Mucosa of descending colon (tissue), 3 donors: ENCODE measurements at regions not wholly inside any gene's neighbourhood (a gene's known extent, or its start where the extent isn't known, plus 50 kb on each side); places are given as distances from the start of the nearest gene placed in this dataset.
"Not testable (repeated sequence)": the region's sequence is repeated elsewhere in the genome, so short reads cannot be mapped to it uniquely, and the experiment has no call there.

Experiments used
- ATAC-seq: fragments of 200-7000 bp; cut with Tn5 transposase; one replicate; pipeline ENCODE4 v1.9.1; 2020; ENCODE audit warnings: mild to moderate bottlenecking, moderate library complexity
- DNase-seq, 3 donors: peaks; one replicate each; pipeline ENCODE4 v3.0.0-alpha.2; 2020
- H3K36me3 ChIP-seq: fragments of 200-600 bp; one replicate; pipeline ENCODE4 v1.8.0; 2021; ENCODE audit warnings: low read depth, mild to moderate bottlenecking
- H3K4me1 ChIP-seq: fragments of 200-600 bp; one replicate; pipeline ENCODE4 v1.8.0; 2021; ENCODE audit warnings: low read depth, mild to moderate bottlenecking
- H3K4me3 ChIP-seq: fragments of 200-600 bp; one replicate; pipeline ENCODE4 v1.8.0; 2021; ENCODE audit warnings: mild to moderate bottlenecking
- H3K9me3 ChIP-seq: fragments of 200-600 bp; one replicate; pipeline ENCODE4 v1.8.0; 2021; ENCODE audit warnings: mild to moderate bottlenecking
- CTCF ChIP-seq: fragments of 200-600 bp; IDR thresholded peaks from one replicate; pipeline ENCODE4 v1.8.0; 2022; ENCODE audit warnings: antibody characterized with exemption, mild to moderate bottlenecking
- intact Hi-C, 2 donors: fragments of 100-400 bp; cut with DNase I in 1 of 2; cut with micrococcal nuclease in 1 of 2; formaldehyde crosslinking; loops; one replicate each; pipeline versions ENCODE4 v1.11.0 to v1.11.1; 2022; cut with DNase I, micrococcal nuclease
- donor health status: DM: no; HTN: no; CAD: no; lungs with moderate emphysema.
- donor health status: DM: no; HTN: no; CAD: no.
- donor health status: DM: no; HTN: yes; CAD: no.

- no peaks in the 10 kb centered on the region for H3K36me3 ChIP-seq
- no peaks in the 10 kb centered on the region for H3K4me1 ChIP-seq
- intact Hi-C loops: no loop called here
- no peak for TF ChIP-seq CTCF
- DNase-seq: peak in 1 of 3 donors; percentile 27
- no peaks in the 10 kb centered on the region for H3K9me3 ChIP-seq
- no peak for ATAC-seq
- no peak overlapping the region for H3K4me3 ChIP-seq
Observed at GRCh38 chr5:60077292-60077691, 183.8 kb upstream of the PDE4D start.

GRCh38 chr5:60076746-60077145 lies 183.2 kb upstream of the PDE4D start:
- Histone ChIP-seq H3K36me3 (no peaks in the 10 kb centered on the region), H3K9me3 (no peaks in the 10 kb centered on the region), H3K4me3 (no peak overlapping the region), H3K4me1 (no peaks in the 10 kb centered on the region)
- ATAC-seq (no peak), DNase-seq (no peak)
- intact Hi-C loops: no loop called here
- TF ChIP-seq CTCF: no peak

DNA sequence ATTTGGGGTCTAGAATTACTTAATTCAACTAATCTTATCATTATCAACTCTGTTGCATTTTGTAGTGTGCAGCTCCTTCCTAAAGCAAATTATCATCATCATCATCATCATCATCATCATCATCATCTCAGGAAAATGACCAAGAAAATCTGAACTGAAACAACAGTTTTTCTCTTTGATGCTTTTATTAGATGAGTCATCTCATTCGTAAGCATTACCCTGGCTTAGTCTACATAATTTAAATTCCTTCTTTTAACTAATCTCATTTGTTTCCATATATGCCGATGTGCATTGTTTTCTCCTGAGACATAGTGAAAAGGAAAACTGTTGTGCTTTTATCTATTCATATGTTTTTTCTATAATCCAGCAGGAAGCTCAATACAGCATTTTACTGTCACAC lies 173.0 kb upstream of the PDE4D start:
- H3K4me1 ChIP-seq: no peaks in the 10 kb centered on the region
- DNase-seq: no peak
- TF ChIP-seq CTCF: no peak
- H3K4me3 ChIP-seq: no peak overlapping the region
- H3K9me3 ChIP-seq: no peaks in the 10 kb centered on the region
- no peak for ATAC-seq
- H3K36me3 ChIP-seq: no peaks in the 10 kb centered on the region
- intact Hi-C loops: no loop called here

GRCh38 chr5:60060389-60060788 lies 166.9 kb upstream of the PDE4D start:
- no peak for ATAC-seq
- Histone ChIP-seq H3K9me3 (no peaks in the 10 kb centered on the region), H3K4me3 (no peak overlapping the region), H3K4me1 (no peaks in the 10 kb centered on the region), H3K36me3 (no peaks in the 10 kb centered on the region)
- TF ChIP-seq CTCF: no peak
- DNase-seq: no peak
- intact Hi-C loops: no loop called here

DNA sequence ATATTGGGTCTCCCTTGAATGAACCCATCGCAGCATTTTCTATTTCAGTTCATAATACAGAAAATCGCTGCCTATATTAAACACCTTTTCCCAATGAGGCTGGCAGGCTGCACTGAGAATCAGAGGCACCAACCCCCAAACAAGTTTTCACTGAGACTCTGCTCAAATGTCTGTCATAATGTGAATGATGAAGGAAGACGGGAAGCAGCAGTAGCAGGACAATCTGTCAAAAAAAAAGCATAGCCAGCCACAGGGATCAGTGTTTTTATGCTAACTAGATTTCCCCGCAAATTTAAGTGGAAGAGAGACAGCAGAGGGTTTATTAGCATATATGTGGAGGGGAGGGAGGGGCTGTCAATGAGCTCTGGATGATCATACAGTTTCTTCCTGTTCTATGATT lies 162.7 kb upstream of the PDE4D start:
- H3K36me3 ChIP-seq: no peaks in the 10 kb centered on the region
- intact Hi-C loops: no loop called here
- DNase-seq (no peak), ATAC-seq (no peak)
- TF ChIP-seq CTCF: no peak
- no peak overlapping the region for H3K4me3 ChIP-seq
- no peaks in the 10 kb centered on the region for H3K4me1 ChIP-seq
- no peaks in the 10 kb centered on the region for H3K9me3 ChIP-seq

DNA sequence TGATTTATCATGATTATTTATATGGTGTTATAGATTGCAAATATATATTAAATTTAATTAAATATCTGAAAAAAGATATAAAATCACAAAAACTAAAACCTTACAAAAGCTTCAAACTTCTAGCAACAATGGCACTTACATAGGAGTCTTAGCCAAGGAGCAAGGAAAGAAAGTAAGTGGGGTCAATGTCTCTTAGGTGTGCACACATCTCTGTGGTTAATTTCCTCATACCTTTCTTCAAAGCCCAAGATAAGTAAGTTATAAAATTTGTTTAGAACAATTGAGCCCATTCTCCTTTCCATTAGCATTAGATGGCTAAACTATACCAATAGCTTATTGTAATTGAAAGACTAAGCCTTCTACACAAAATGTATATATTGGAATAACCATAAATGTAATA lies 161.6 kb upstream of the PDE4D start:
- Histone ChIP-seq H3K4me3 (no peak overlapping the region), H3K4me1 (no peaks in the 10 kb centered on the region), H3K9me3 (no peaks in the 10 kb centered on the region), H3K36me3 (no peaks in the 10 kb centered on the region)
- TF ChIP-seq CTCF: no peak
- DNase-seq: no peak
- intact Hi-C loops: no loop called here
- ATAC-seq: peak; percentile 51

GRCh38 chr5:60041996-60042664 lies 148.6 kb upstream of the PDE4D start:
- H3K36me3 ChIP-seq, intact Hi-C loops, DNase-seq, H3K9me3 ChIP-seq, H3K4me3 ChIP-seq, ATAC-seq, H3K4me1 ChIP-seq: not testable (repeated sequence)

GRCh38 chr5:60041508-60041907 lies 148.0 kb upstream of the PDE4D start:
- DNase-seq, H3K9me3 ChIP-seq, ATAC-seq, intact Hi-C loops, H3K4me3 ChIP-seq, H3K36me3 ChIP-seq, H3K4me1 ChIP-seq: not testable (repeated sequence)
